Endothelial cell of umbilical vein (primary cell): ENCODE measurements at regions not wholly inside any gene's neighbourhood (a gene's known extent, or its start where the extent isn't known, plus 50 kb on each side); places are given as distances from the start of the nearest gene placed in this dataset.

Experiments used
- BruUV-seq: library from RNA; stranded (reverse); fragments of 400-500 nt; replicated peaks from 2 replicates; lab custom pipeline; 2021; lab: Mats Ljungman, UMichigan
- CTCF ChIA-PET: fragments of 300-600, 350-600 bp; sonication (Branson Sonifier 250); formaldehyde crosslinking; loops from one replicate; lab custom pipeline; 2021; ENCODE audit warnings: antibody characterized with exemption, inconsistent platforms; lab: Charles Lee
- POLR2A ChIA-PET: fragments of 300-600, 350-600 bp; sonication (Branson Sonifier 250); formaldehyde crosslinking; loops from one replicate; lab custom pipeline; 2021; ENCODE audit warnings: antibody characterized with exemption, inconsistent platforms; lab: Charles Lee
- DNase-seq: peaks from one replicate; pipeline ENCODE4 v3.0.0-alpha.2; 2011; ENCODE audit warnings: low read depth, low spot score
- FAIRE-seq: peaks from 2 replicates; lab custom pipeline; 2011; peaks lifted over from hg19 to GRCh38; lab: Jason Lieb, UNC
- H2AFZ ChIP-seq: 2 replicates; pipeline ENCODE4 v1.6.0; 2012; ENCODE audit warnings: low read depth, low read length, control low read depth, inconsistent platforms
- H3K27ac ChIP-seq: 2 replicates; pipeline ENCODE4 v1.5.1; 2011; ENCODE audit warnings: low read depth, mild to moderate bottlenecking, control low read depth, low read length, moderate library complexity; ENCODE audit not compliant: insufficient read depth
- H3K27me3 ChIP-seq, 2 experiments: 2 replicates each; pipeline versions ENCODE4 v1.6.0 to v1.6.1; 2011; ENCODE audit warnings: low read length in 2 of 2, mixed read lengths in 1 of 2; ENCODE audit not compliant: control insufficient read depth in 2 of 2, insufficient read depth in 2 of 2
- H3K36me3 ChIP-seq, 2 experiments: 2 replicates in 1 of 2; 3 replicates in 1 of 2; pipeline ENCODE4 v1.5.1; 2011; ENCODE audit warnings: low read length in 2 of 2, mild to moderate bottlenecking in 1 of 2, moderate library complexity in 1 of 2; ENCODE audit not compliant: control insufficient read depth in 2 of 2, insufficient read depth in 2 of 2; ENCODE audit errors: extremely low read depth in 1 of 2
- H3K4me1 ChIP-seq: 3 replicates; pipeline ENCODE4 v1.5.1; 2011; ENCODE audit warnings: mild to moderate bottlenecking, low read length; ENCODE audit not compliant: control insufficient read depth, insufficient read depth; ENCODE audit errors: extremely low read depth
- H3K4me2 ChIP-seq: 2 replicates; pipeline ENCODE4 v1.6.1; 2011; ENCODE audit warnings: low read length, control low read depth, mixed read lengths; ENCODE audit not compliant: insufficient read depth
- H3K4me3 ChIP-seq, 3 experiments: fragments of 200-600 bp in 1 of 3; sonication (generic), shearing (Covaris generic) in 1 of 3; replicated peaks in 1 of 3; 2 replicates each; pipeline ENCODE4 v1.5.1; 2011 to 2016; ENCODE audit warnings: control low read depth in 3 of 3, low read length in 3 of 3, mild to moderate bottlenecking in 2 of 3, inconsistent platforms in 1 of 3, low read depth in 1 of 3, moderate library complexity in 1 of 3; ENCODE audit not compliant: insufficient read depth in 1 of 3
- H3K79me2 ChIP-seq: 2 replicates; pipeline ENCODE4 v1.6.0; 2012; ENCODE audit warnings: low read length, inconsistent platforms; ENCODE audit not compliant: control insufficient read depth, insufficient read depth
- H3K9ac ChIP-seq: replicated peaks from 2 replicates; pipeline ENCODE3; 2011; ENCODE audit warnings: low read length, control low read depth; ENCODE audit not compliant: insufficient read depth; ENCODE audit errors: extremely low read depth
- H3K9me1 ChIP-seq: replicated peaks from 3 replicates; pipeline ENCODE4 v1.6.0; 2011; ENCODE audit warnings: mild to moderate bottlenecking, low read length; ENCODE audit not compliant: control insufficient read depth, insufficient read depth; ENCODE audit errors: extremely low read depth
- H3K9me3 ChIP-seq: replicated peaks from 2 replicates; pipeline ENCODE4 v1.5.1; 2012; ENCODE audit warnings: low read length, inconsistent platforms; ENCODE audit not compliant: control insufficient read depth, insufficient read depth
- H4K20me1 ChIP-seq: replicated peaks from 2 replicates; pipeline ENCODE3; 2011; ENCODE audit warnings: mild to moderate bottlenecking, low read length; ENCODE audit not compliant: control insufficient read depth, insufficient read depth; ENCODE audit errors: extremely low read depth
- CTCF ChIP-seq, 2 donors: IDR thresholded peaks; 1 replicate in 1 of 2; 2 replicates in 1 of 2; pipeline ENCODE4 v1.5.1; 2011; ENCODE audit warnings: low read length in 2 of 2, mild to moderate bottlenecking in 2 of 2, moderate library complexity in 2 of 2, control low read depth in 1 of 2, inconsistent platforms in 1 of 2, low read depth in 1 of 2; ENCODE audit not compliant: insufficient read depth in 1 of 2; ENCODE audit errors: extremely low read depth in 1 of 2
- EZH2 ChIP-seq: IDR thresholded peaks from 2 replicates; pipeline ENCODE4 v1.6.1; 2012; ENCODE audit warnings: borderline replicate concordance, low read depth, mild to moderate bottlenecking, moderate library complexity, low read length, inconsistent platforms; ENCODE audit not compliant: severe bottlenecking
- FOS ChIP-seq: IDR thresholded peaks from 2 replicates; pipeline ENCODE4 v1.6.1; 2011; ENCODE audit warnings: mild to moderate bottlenecking, low read length, moderate library complexity, borderline replicate concordance; ENCODE audit not compliant: insufficient read depth
- GATA2 ChIP-seq: IDR thresholded peaks from 2 replicates; pipeline ENCODE4 v1.7.0; 2011; ENCODE audit warnings: low read depth, mild to moderate bottlenecking, moderate library complexity, mixed read lengths, low read length; ENCODE audit not compliant: insufficient read length, insufficient read depth
- JUN ChIP-seq: IDR thresholded peaks from 2 replicates; pipeline ENCODE4 v1.6.1; 2011; ENCODE audit warnings: borderline replicate concordance, low read depth; ENCODE audit not compliant: insufficient read length, insufficient read depth
- MAX ChIP-seq: IDR thresholded peaks from 2 replicates; pipeline ENCODE4 v1.6.1; 2011; ENCODE audit not compliant: insufficient read depth, insufficient read length
- MYC ChIP-seq: IDR thresholded peaks from one replicate; pipeline ENCODE4 v1.6.1; 2011; ENCODE audit warnings: mild to moderate bottlenecking, low read depth, low read length
- POLR2A ChIP-seq: IDR thresholded peaks from 2 replicates; pipeline ENCODE4 v1.6.1; 2012; ENCODE audit warnings: low read depth, mild to moderate bottlenecking, control low read depth, low read length
- POLR2AphosphoS5 ChIP-seq: IDR thresholded peaks from 2 replicates; pipeline ENCODE4 v1.6.1; 2012; ENCODE audit warnings: low read depth, mild to moderate bottlenecking, control low read depth, low read length, moderate library complexity; ENCODE audit not compliant: insufficient read depth
- dilution Hi-C: fragments of 300-500 bp; cut with MboI; formaldehyde crosslinking; loops from one replicate; pipeline ENCODE4 v1.15.0; 2019; ENCODE audit warnings: low sequenced_read_pairs; ENCODE audit not compliant: extremely low pct_ligation_motif_present
- intact Hi-C: fragments of 100-400 bp; cut with micrococcal nuclease; formaldehyde crosslinking; loops from one replicate; pipeline ENCODE4 v1.10.0; 2022

GRCh38 chr4:188701952-188702351 lies 562.7 kb downstream of the TRIML1 start:
- BruUV-seq = no TSS peak
- FAIRE-seq (no peak), DNase-seq (no peak)
- Histone ChIP-seq H3K27ac (no peak overlapping the region), H3K4me1 (no peaks in the 10 kb centered on the region), H3K27me3 (no peaks in the 10 kb centered on the region), H3K4me2 (no peak overlapping the region), H3K79me2 (no peaks in the 10 kb centered on the region), H3K9me1 (no peaks in the 10 kb centered on the region), H3K36me3 (no peaks in the 10 kb centered on the region), H4K20me1 (no peaks in the 10 kb centered on the region), H2AFZ (no peak overlapping the region), H3K9me3 (peaks cover 2% of the 10 kb centered on the region), H3K9ac (no peak overlapping the region), H3K4me3 (no peak overlapping the region)
- ChIA-PET POLR2A (no interaction called here), CTCF (no interaction called here)
- TF ChIP-seq MAX (no peak), EZH2 (no peak), POLR2AphosphoS5 (no peak), JUN (no peak), GATA2 (no peak), FOS (no peak), POLR2A (no peak), CTCF (IDR thresholded peaks at IDR 0.05; ENCODE audit: extremely low read depth in 1 of 2, insufficient read depth in 1 of 2, low read depth in 1 of 2, low read length in 2 of 2) (no peak), MYC (no peak)
- intact Hi-C loops = no loop called here
- dilution Hi-C loops = no loop called here
